Stimulated activated CD4-positive, alpha-beta T cell treated with anti-CD3 and anti-CD28 coated beads, Interleukin-1b, Interleukin-23, amount 100 ng/mL, for 48 hours (primary cell): ENCODE measurements at regions not wholly inside any gene's neighbourhood (a gene's known extent, or its start where the extent isn't known, plus 50 kb on each side); places are given as distances from the start of the nearest gene placed in this dataset.
"Not testable (repeated sequence)": the region's sequence is repeated elsewhere in the genome, so short reads cannot be mapped to it uniquely, and the experiment has no call there.

Experiments
- DNase-seq: peaks from one replicate; pipeline ENCODE4 v3.0.0-alpha.2; 2020

GRCh38 chr2:95686056-95686825 is 94.4 kb downstream of the TRIM43 start:
- DNase-seq, result not testable (repeated sequence)

- DNase-seq, result not testable (repeated sequence)
Observed at GRCh38 chr2:95687852-95688251, 96.1 kb downstream of the TRIM43 start.

- not testable (repeated sequence) for DNase-seq
Observed at GRCh38 chr2:95691210-95691609, 99.4 kb downstream of the TRIM43 start.

GRCh38 chr2:95693071-95693846 is 101.5 kb downstream of the TRIM43 start:
- not testable (repeated sequence) for DNase-seq

GRCh38 chr2:95695613-95696012 is 103.8 kb downstream of the TRIM43 start:
- DNase-seq, result no peak

- no peak for DNase-seq
Observed at GRCh38 chr2:95698146-95698545, 106.3 kb downstream of the TRIM43 start.

- DNase-seq, result not testable (repeated sequence)
Observed at GRCh38 chr2:95699201-95700184, 107.7 kb downstream of the TRIM43 start.

- no peak for DNase-seq
Observed at GRCh38 chr2:95700519-95700918, 108.7 kb downstream of the TRIM43 start.

- no peak for DNase-seq
Observed at GRCh38 chr2:95702471-95702870, 110.7 kb downstream of the TRIM43 start.

- not testable (repeated sequence) for DNase-seq
Observed at GRCh38 chr2:95707161-95707560, 115.4 kb downstream of the TRIM43 start.

GRCh38 chr2:95707837-95708236 is 116.0 kb downstream of the TRIM43 start:
- DNase-seq, result no peak

- no peak for DNase-seq
Observed at GRCh38 chr2:95709831-95710230, 118.0 kb downstream of the TRIM43 start.

- not testable (repeated sequence) for DNase-seq
Observed at GRCh38 chr2:95713470-95714177, 121.8 kb downstream of the TRIM43 start.

- DNase-seq, result not testable (repeated sequence)
Observed at GRCh38 chr2:95714398-95714797, 122.6 kb downstream of the TRIM43 start.

GRCh38 chr2:95719473-95720060 is 127.8 kb downstream of the TRIM43 start:
- DNase-seq, result no peak

- no peak for DNase-seq
Observed at GRCh38 chr2:95721726-95722125, 129.9 kb downstream of the TRIM43 start.

- no peak for DNase-seq
Observed at GRCh38 chr2:95722131-95722697, 130.4 kb downstream of the TRIM43 start.

GRCh38 chr2:95723627-95724210 is 131.9 kb downstream of the TRIM43 start:
- not testable (repeated sequence) for DNase-seq

- not testable (repeated sequence) for DNase-seq
Observed at GRCh38 chr2:95725191-95725590, 133.4 kb downstream of the TRIM43 start.

GRCh38 chr2:95725677-95726076 is 133.9 kb downstream of the TRIM43 start:
- DNase-seq, result not testable (repeated sequence)

GRCh38 chr2:95727420-95727819 is 135.6 kb downstream of the TRIM43 start:
- not testable (repeated sequence) for DNase-seq
